Omental fat pad (tissue), 3 donors: ENCODE measurements at regions not wholly inside any gene's neighbourhood (a gene's known extent, or its start where the extent isn't known, plus 50 kb on each side); places are given as distances from the start of the nearest gene placed in this dataset.

ENCODE experiments used
- ATAC-seq: fragments of 150-250 bp; one replicate; pipeline ENCODE4 v1.9.1; 2016; ENCODE audit warnings: mild to moderate bottlenecking, moderate library complexity; ENCODE audit not compliant: low FRiP score
- DNase-seq: peaks from one replicate; pipeline ENCODE4 v3.0.0-alpha.2; 2019; ENCODE audit warnings: low spot score
- CTCF ChIP-seq, 3 donors: fragments of 450-650 bp; IDR thresholded peaks; one replicate each; pipeline ENCODE4 v1.5.1; 2016 to 2017; ENCODE audit warnings: antibody characterized with exemption in 3 of 3, mild to moderate bottlenecking in 3 of 3, moderate library complexity in 2 of 3

DNA sequence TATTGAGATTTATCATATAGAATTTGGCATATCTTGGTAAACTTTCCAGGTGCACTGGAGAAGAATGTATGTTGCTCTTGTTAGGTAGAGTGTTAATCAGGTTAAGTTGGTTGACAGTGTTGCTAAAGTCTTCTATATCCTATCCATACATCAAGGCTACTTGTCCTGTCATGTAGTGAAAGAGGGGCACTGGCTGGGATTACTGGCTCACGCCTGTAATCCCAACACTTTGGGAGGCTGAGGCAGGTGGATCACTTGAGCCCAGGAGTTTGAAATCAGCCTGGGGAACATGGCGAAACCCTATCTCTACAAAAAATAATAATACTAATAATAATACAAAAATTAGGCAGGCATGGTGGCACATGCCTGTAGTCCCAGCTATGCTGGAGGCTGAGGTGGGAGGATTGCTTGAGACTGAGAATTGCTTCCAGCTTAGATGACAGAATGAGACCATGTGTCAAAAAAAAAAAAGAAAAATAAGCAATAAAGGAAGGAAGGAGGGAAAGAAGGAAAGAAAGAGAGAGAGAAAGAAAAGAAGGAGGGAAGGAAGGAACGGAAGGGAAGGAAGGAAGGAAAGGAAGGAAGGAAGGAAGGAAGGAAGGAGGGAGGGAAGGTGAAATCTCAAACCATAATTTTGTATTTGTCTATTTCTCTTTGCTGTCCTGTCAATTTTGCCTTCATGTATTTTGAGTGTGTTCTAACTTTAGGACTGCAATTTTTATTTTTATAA lies 57.4 kb upstream of the IQSEC1 start:
- ATAC-seq (no peak), DNase-seq (no peak)
- TF ChIP-seq CTCF (IDR thresholded peaks at IDR 0.05), result no peak

- ATAC-seq, result no peak
- no peak for DNase-seq
- no peak for TF ChIP-seq CTCF (IDR thresholded peaks at IDR 0.05)
Measured at GRCh38 chr3:13125092-13126015, 52.1 kb upstream of the IQSEC1 start.

GRCh38 chr3:13124631-13125030 lies 51.4 kb upstream of the IQSEC1 start:
- TF ChIP-seq CTCF (IDR thresholded peaks at IDR 0.05), result no peak
- ATAC-seq (no peak), DNase-seq (no peak)

DNA sequence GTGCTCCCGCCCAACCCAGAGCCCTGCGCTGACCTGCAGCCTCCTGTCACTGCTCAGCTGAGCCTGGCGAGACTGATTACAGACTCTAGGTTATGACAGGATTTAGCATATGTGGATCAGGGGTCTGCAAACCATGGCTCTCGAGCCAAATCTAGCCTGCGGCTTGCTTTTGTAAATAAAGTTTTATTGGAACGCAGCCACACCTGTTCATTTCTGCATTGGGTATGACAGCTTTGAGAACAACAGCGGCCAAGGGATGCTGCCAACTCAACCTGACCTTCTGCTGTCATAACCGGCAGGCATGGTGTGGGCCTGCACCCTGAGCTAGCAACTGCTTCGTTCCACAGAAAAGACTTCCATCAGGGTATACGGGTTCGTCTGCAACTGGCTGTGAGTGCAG lies 50.5 kb upstream of the IQSEC1 start:
- ATAC-seq (no peak), DNase-seq (no peak)
- no peak for TF ChIP-seq CTCF (IDR thresholded peaks at IDR 0.05)

DNA sequence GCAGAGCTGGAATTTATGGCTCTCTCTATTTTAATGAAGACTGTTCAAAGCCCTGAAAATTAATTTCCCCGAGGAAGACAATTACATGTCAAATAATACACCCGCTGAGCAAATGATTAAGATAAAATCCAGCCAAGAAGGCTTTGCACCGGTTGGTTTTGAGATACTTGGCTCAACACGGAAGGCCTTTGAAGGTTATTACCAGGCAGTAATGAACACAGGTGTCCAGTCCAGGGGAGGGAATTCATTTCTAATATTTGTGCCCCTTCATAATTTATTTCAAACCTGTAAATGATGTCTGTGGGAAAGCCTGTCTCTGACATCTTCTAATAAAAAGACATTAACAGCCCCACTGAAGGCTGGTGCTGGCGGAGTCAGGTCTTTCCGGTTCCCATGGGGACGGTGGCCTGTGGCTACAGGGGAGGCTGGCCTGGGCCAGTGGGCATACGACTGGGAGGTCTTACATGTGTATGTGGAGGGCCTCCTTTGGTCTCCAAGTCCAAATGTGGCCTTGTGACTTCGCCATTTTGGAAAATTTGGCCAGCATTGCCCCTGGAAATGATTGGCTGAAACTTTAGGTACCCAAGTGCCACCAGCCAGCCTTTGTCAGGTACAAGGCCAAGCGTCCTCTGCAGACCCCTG lies 49.9 kb upstream of the IQSEC1 start:
- ATAC-seq (no peak), DNase-seq (no peak)
- no peak for TF ChIP-seq CTCF (IDR thresholded peaks at IDR 0.05)
